ENCODE measurements at regions not wholly inside any gene's neighbourhood (a gene's known extent, or its start where the extent isn't known, plus 50 kb on each side); places are given as distances from the start of the nearest gene placed in this dataset.

GRCh38 chr2:118244686-118245085, 156.4 kb downstream of the INSIG2 start:
- Histone ChIP-seq H3K9ac (ENCODE audit: low read depth in 1 of 2, low read length in 2 of 2) (no peak overlapping the region), H3K27ac (ENCODE audit: low read depth in 1 of 2, low read length in 2 of 2) (no peak overlapping the region), H3K27me3 (ENCODE audit: control insufficient read depth in 4 of 4, insufficient read depth in 4 of 4, low read length in 3 of 4) (peaks cover 0 to 3% (median 0%) of the 10 kb centered on the region in 4 donors), H3K9me3 (ENCODE audit: control insufficient read depth in 4 of 4, low read length in 3 of 4) (no peaks in the 10 kb centered on the region), H3K4me1 (ENCODE audit: control insufficient read depth in 4 of 4, insufficient read depth in 4 of 4, low read length in 3 of 4) (no peaks in the 10 kb centered on the region), H3K36me3 (ENCODE audit: control insufficient read depth in 4 of 4, insufficient read depth in 3 of 4, low read depth in 1 of 4, low read length in 3 of 4) (no peaks in the 10 kb centered on the region), H3K4me3 (ENCODE audit: low read depth in 1 of 3, low read length in 3 of 3) (no peak overlapping the region)
- DNase-seq (ENCODE audit: low spot score): no peak
- no peak for TF ChIP-seq TAF1 (conservative IDR thresholded peaks at IDR 0.05)
- no peak for TF ChIP-seq CTCF (IDR thresholded peaks at IDR 0.05; ENCODE audit: low read depth, low read length, missing input control)
- no peak for TF ChIP-seq NR2F2 (IDR thresholded peaks at IDR 0.05)
- no peak for TF ChIP-seq MAX (IDR thresholded peaks at IDR 0.05)
- TF ChIP-seq FOXA1 (IDR thresholded peaks at IDR 0.05): no peak
- no peak for TF ChIP-seq HNF4G (IDR thresholded peaks at IDR 0.05)
- WGBS: 97% methylated on average over 1 of the region's 1 CpG

GRCh38 chr2:118243031-118243430, 154.8 kb downstream of the INSIG2 start:
- WGBS: 55% methylated on average over 2 of the region's 2 CpGs
- H3K27ac ChIP-seq (ENCODE audit: low read depth in 1 of 2, low read length in 2 of 2): no peak overlapping the region
- TF ChIP-seq RAD21 (IDR thresholded peaks at IDR 0.05) (no peak), FOXA1 (IDR thresholded peaks at IDR 0.05) (no peak), HNF4A (conservative IDR thresholded peaks at IDR 0.05) (no peak), HNF4G (IDR thresholded peaks at IDR 0.05) (no peak), JUND (IDR thresholded peaks at IDR 0.05) (no peak), TAF1 (conservative IDR thresholded peaks at IDR 0.05) (no peak), RXRA (IDR thresholded peaks at IDR 0.05) (no peak), NR2F2 (IDR thresholded peaks at IDR 0.05) (no peak), MAX (IDR thresholded peaks at IDR 0.05) (no peak), FOXA2 (IDR thresholded peaks at IDR 0.05) (no peak), EGR1 (IDR thresholded peaks at IDR 0.05; ENCODE audit: low read depth in 2 of 2) (no peak), SP1 (IDR thresholded peaks at IDR 0.05) (no peak), ATF3 (IDR thresholded peaks at IDR 0.05) (no peak), GABPA (IDR thresholded peaks at IDR 0.05 in 1 of 2, conservative IDR thresholded peaks at IDR 0.05 in 1 of 2) (no peak), CTCF (IDR thresholded peaks at IDR 0.05; ENCODE audit: low read depth, low read length, missing input control) (no peak), REST (IDR thresholded peaks at IDR 0.05) (no peak), ZBTB33 (IDR thresholded peaks at IDR 0.05) (no peak)

More at GRCh38 chr2:118243031-118243430, 154.8 kb downstream of the INSIG2 start:
- Histone ChIP-seq H3K9ac (ENCODE audit: low read depth in 1 of 2, low read length in 2 of 2) (no peak overlapping the region), H3K27me3 (ENCODE audit: control insufficient read depth in 4 of 4, insufficient read depth in 4 of 4, low read length in 3 of 4) (peaks cover 0 to 3% (median 0%) of the 10 kb centered on the region in 4 donors), H3K4me1 (ENCODE audit: control insufficient read depth in 4 of 4, insufficient read depth in 4 of 4, low read length in 3 of 4) (no peaks in the 10 kb centered on the region), H3K9me3 (ENCODE audit: control insufficient read depth in 4 of 4, low read length in 3 of 4) (no peaks in the 10 kb centered on the region), H3K36me3 (ENCODE audit: control insufficient read depth in 4 of 4, insufficient read depth in 3 of 4, low read depth in 1 of 4, low read length in 3 of 4) (no peaks in the 10 kb centered on the region), H3K4me3 (ENCODE audit: low read depth in 1 of 3, low read length in 3 of 3) (no peak overlapping the region)
- no peak for DNase-seq (ENCODE audit: low spot score)

Measured in liver (tissue), 8 donors.